ENCODE measurements at regions not wholly inside any gene's neighbourhood (a gene's known extent, or its start where the extent isn't known, plus 50 kb on each side); places are given as distances from the start of the nearest gene placed in this dataset.
"Not testable (repeated sequence)": the region's sequence is repeated elsewhere in the genome, so short reads cannot be mapped to it uniquely, and the experiment has no call there.

GRCh38 chr4:158050942-158051341 lies 121.9 kb downstream of the GASK1B start:
- Histone ChIP-seq H3K9me3 (ENCODE audit: control insufficient read depth, low read length) (no peaks in the 10 kb centered on the region), H3K27me3 (ENCODE audit: control insufficient read depth, insufficient read depth, low read length) (no peaks in the 10 kb centered on the region), H3K9ac (ENCODE audit: low read length) (no peak overlapping the region), H3K4me1 (ENCODE audit: control insufficient read depth, insufficient read depth, low read length) (no peaks in the 10 kb centered on the region), H3K36me3 (ENCODE audit: control insufficient read depth, insufficient read depth, low read length) (no peaks in the 10 kb centered on the region), H3K4me3 (ENCODE audit: low read length) (no peak overlapping the region)

- H3K4me3 ChIP-seq (ENCODE audit: low read length), result no peak overlapping the region
- no peak overlapping the region for H3K9ac ChIP-seq (ENCODE audit: low read length)
- H3K4me1 ChIP-seq (ENCODE audit: control insufficient read depth, insufficient read depth, low read length), result no peaks in the 10 kb centered on the region
- no peaks in the 10 kb centered on the region for H3K9me3 ChIP-seq (ENCODE audit: control insufficient read depth, low read length)
- H3K27me3 ChIP-seq (ENCODE audit: control insufficient read depth, insufficient read depth, low read length), result no peaks in the 10 kb centered on the region
- H3K36me3 ChIP-seq (ENCODE audit: control insufficient read depth, insufficient read depth, low read length), result no peaks in the 10 kb centered on the region
Observed at GRCh38 chr4:158046345-158046744, 126.5 kb downstream of the GASK1B start.

- no peaks in the 10 kb centered on the region for H3K4me1 ChIP-seq (ENCODE audit: control insufficient read depth, insufficient read depth, low read length)
- H3K27me3 ChIP-seq (ENCODE audit: control insufficient read depth, insufficient read depth, low read length), result no peaks in the 10 kb centered on the region
- H3K9me3 ChIP-seq (ENCODE audit: control insufficient read depth, low read length), result no peaks in the 10 kb centered on the region
- no peaks in the 10 kb centered on the region for H3K36me3 ChIP-seq (ENCODE audit: control insufficient read depth, insufficient read depth, low read length)
- H3K4me3 ChIP-seq (ENCODE audit: low read length), result no peak overlapping the region
- H3K9ac ChIP-seq (ENCODE audit: low read length), result no peak overlapping the region
Observed at GRCh38 chr4:158043971-158044618, 128.7 kb downstream of the GASK1B start.

GRCh38 chr4:158042591-158043030 lies 130.2 kb downstream of the GASK1B start:
- Histone ChIP-seq H3K4me3 (ENCODE audit: low read length) (no peak overlapping the region), H3K27me3 (ENCODE audit: control insufficient read depth, insufficient read depth, low read length) (no peaks in the 10 kb centered on the region), H3K9me3 (ENCODE audit: control insufficient read depth, low read length) (no peaks in the 10 kb centered on the region), H3K9ac (ENCODE audit: low read length) (no peak overlapping the region), H3K4me1 (ENCODE audit: control insufficient read depth, insufficient read depth, low read length) (no peaks in the 10 kb centered on the region), H3K36me3 (ENCODE audit: control insufficient read depth, insufficient read depth, low read length) (no peaks in the 10 kb centered on the region)

GRCh38 chr4:158038718-158039117 lies 134.1 kb downstream of the GASK1B start:
- Histone ChIP-seq H3K4me1 (ENCODE audit: control insufficient read depth, insufficient read depth, low read length) (no peaks in the 10 kb centered on the region), H3K4me3 (ENCODE audit: low read length) (no peak overlapping the region), H3K9me3 (ENCODE audit: control insufficient read depth, low read length) (no peaks in the 10 kb centered on the region)

GRCh38 chr4:158036998-158037397 lies 135.8 kb downstream of the GASK1B start:
- Histone ChIP-seq H3K9ac (ENCODE audit: low read length) (no peak overlapping the region), H3K27me3 (ENCODE audit: control insufficient read depth, insufficient read depth, low read length) (no peaks in the 10 kb centered on the region), H3K4me3 (ENCODE audit: low read length) (no peak overlapping the region), H3K9me3 (ENCODE audit: control insufficient read depth, low read length) (no peaks in the 10 kb centered on the region), H3K36me3 (ENCODE audit: control insufficient read depth, insufficient read depth, low read length) (no peaks in the 10 kb centered on the region), H3K4me1 (ENCODE audit: control insufficient read depth, insufficient read depth, low read length) (peaks cover 5% of the 10 kb centered on the region)

More at GRCh38 chr4:158038718-158039117, 134.1 kb downstream of the GASK1B start:
- Histone ChIP-seq H3K27me3 (ENCODE audit: control insufficient read depth, insufficient read depth, low read length) (no peaks in the 10 kb centered on the region), H3K36me3 (ENCODE audit: control insufficient read depth, insufficient read depth, low read length) (no peaks in the 10 kb centered on the region), H3K9ac (ENCODE audit: low read length) (no peak overlapping the region)

- H3K9ac ChIP-seq (ENCODE audit: low read length), result no peak overlapping the region
- no peaks in the 10 kb centered on the region for H3K9me3 ChIP-seq (ENCODE audit: control insufficient read depth, low read length)
- H3K4me3 ChIP-seq (ENCODE audit: low read length), result no peak overlapping the region
- no peaks in the 10 kb centered on the region for H3K27me3 ChIP-seq (ENCODE audit: control insufficient read depth, insufficient read depth, low read length)
- peaks cover 5% of the 10 kb centered on the region for H3K4me1 ChIP-seq (ENCODE audit: control insufficient read depth, insufficient read depth, low read length)
- no peaks in the 10 kb centered on the region for H3K36me3 ChIP-seq (ENCODE audit: control insufficient read depth, insufficient read depth, low read length)
Observed at GRCh38 chr4:158035662-158036195, 137.1 kb downstream of the GASK1B start.

- Histone ChIP-seq H3K9ac (ENCODE audit: low read length) (no peak overlapping the region), H3K4me3 (ENCODE audit: low read length) (no peak overlapping the region), H3K9me3 (ENCODE audit: control insufficient read depth, low read length) (no peaks in the 10 kb centered on the region), H3K36me3 (ENCODE audit: control insufficient read depth, insufficient read depth, low read length) (no peaks in the 10 kb centered on the region), H3K27me3 (ENCODE audit: control insufficient read depth, insufficient read depth, low read length) (no peaks in the 10 kb centered on the region), H3K4me1 (ENCODE audit: control insufficient read depth, insufficient read depth, low read length) (peaks cover 5% of the 10 kb centered on the region)
Observed at GRCh38 chr4:158033416-158034120, 139.3 kb downstream of the GASK1B start.

- Histone ChIP-seq H3K27me3 (ENCODE audit: control insufficient read depth, insufficient read depth, low read length) (no peaks in the 10 kb centered on the region), H3K4me3 (ENCODE audit: low read length) (no peak overlapping the region), H3K9me3 (ENCODE audit: control insufficient read depth, low read length) (no peaks in the 10 kb centered on the region), H3K4me1 (ENCODE audit: control insufficient read depth, insufficient read depth, low read length) (peaks cover 5% of the 10 kb centered on the region), H3K36me3 (ENCODE audit: control insufficient read depth, insufficient read depth, low read length) (no peaks in the 10 kb centered on the region), H3K9ac (ENCODE audit: low read length) (no peak overlapping the region)
Observed at GRCh38 chr4:158032733-158033415, 140.0 kb downstream of the GASK1B start.

GRCh38 chr4:158028381-158028780 lies 144.4 kb downstream of the GASK1B start:
- not testable (repeated sequence) for H3K4me1 ChIP-seq (ENCODE audit: control insufficient read depth, insufficient read depth, low read length); H3K27me3 ChIP-seq (ENCODE audit: control insufficient read depth, insufficient read depth, low read length); H3K9ac ChIP-seq (ENCODE audit: low read length); H3K36me3 ChIP-seq (ENCODE audit: control insufficient read depth, insufficient read depth, low read length); H3K4me3 ChIP-seq (ENCODE audit: low read length); H3K9me3 ChIP-seq (ENCODE audit: control insufficient read depth, low read length)

GRCh38 chr4:158025131-158025530 lies 147.7 kb downstream of the GASK1B start:
- Histone ChIP-seq H3K9ac (ENCODE audit: low read length) (no peak overlapping the region), H3K4me3 (ENCODE audit: low read length) (no peak overlapping the region), H3K4me1 (ENCODE audit: control insufficient read depth, insufficient read depth, low read length) (no peaks in the 10 kb centered on the region), H3K9me3 (ENCODE audit: control insufficient read depth, low read length) (no peaks in the 10 kb centered on the region), H3K27me3 (ENCODE audit: control insufficient read depth, insufficient read depth, low read length) (no peaks in the 10 kb centered on the region), H3K36me3 (ENCODE audit: control insufficient read depth, insufficient read depth, low read length) (no peaks in the 10 kb centered on the region)

- no peaks in the 10 kb centered on the region for H3K9me3 ChIP-seq (ENCODE audit: control insufficient read depth, low read length)
- H3K4me3 ChIP-seq (ENCODE audit: low read length), result no peak overlapping the region
- H3K9ac ChIP-seq (ENCODE audit: low read length), result no peak overlapping the region
- H3K27me3 ChIP-seq (ENCODE audit: control insufficient read depth, insufficient read depth, low read length), result no peaks in the 10 kb centered on the region
- no peaks in the 10 kb centered on the region for H3K4me1 ChIP-seq (ENCODE audit: control insufficient read depth, insufficient read depth, low read length)
- H3K36me3 ChIP-seq (ENCODE audit: control insufficient read depth, insufficient read depth, low read length), result no peaks in the 10 kb centered on the region
Observed at GRCh38 chr4:158020734-158021346, 152.0 kb downstream of the GASK1B start.

Data from mucosa of stomach (tissue), 1 donor.